HEK293T (cell line): ENCODE measurements at regions not wholly inside any gene's neighbourhood (a gene's known extent, or its start where the extent isn't known, plus 50 kb on each side); places are given as distances from the start of the nearest gene placed in this dataset.

ENCODE experiments used
- CTCF ChIA-PET: fragments of 350-600 bp; formaldehyde crosslinking; extraction: SDS; loops from one replicate; lab custom pipeline; 2021; ENCODE audit warnings: antibody characterized with exemption, inconsistent platforms; lab: Yijun Ruan, JAX
- POLR2A ChIA-PET: fragments of 350-600 bp; formaldehyde crosslinking; extraction: SDS; loops from one replicate; lab custom pipeline; 2020; ENCODE audit warnings: antibody characterized with exemption, inconsistent platforms; lab: Yijun Ruan, JAX
- DNase-seq: peaks from one replicate; pipeline ENCODE4 v3.0.0; 2012; ENCODE audit warnings: mixed read lengths; ENCODE audit errors: extremely low spot score
- ARNT ChIP-seq: fragments of 450-650 bp; IDR thresholded peaks from 2 replicates; pipeline ENCODE4 v1.6.1; 2017; ENCODE audit warnings: mild to moderate bottlenecking
- BHLHE40 ChIP-seq: fragments of 450-650 bp; IDR thresholded peaks from 2 replicates; pipeline ENCODE4 v1.6.1; 2016; ENCODE audit warnings: mild to moderate bottlenecking, moderate library complexity, borderline replicate concordance
- CTBP1 ChIP-seq: fragments of 450-650 bp; IDR thresholded peaks from 2 replicates; pipeline ENCODE4 v1.6.1; 2016; ENCODE audit warnings: borderline replicate concordance
- ELF4 ChIP-seq: fragments of 450-650 bp; IDR thresholded peaks from 2 replicates; pipeline ENCODE4 v1.6.1; 2017; ENCODE audit warnings: antibody characterized with exemption
- FOXA1 ChIP-seq: fragments of 450-650 bp; IDR thresholded peaks from 2 replicates; pipeline ENCODE4 v1.6.1; 2016; ENCODE audit warnings: mild to moderate bottlenecking
- FOXK2 ChIP-seq: fragments of 450-650 bp; IDR thresholded peaks from 2 replicates; pipeline ENCODE4 v1.6.1; 2016; ENCODE audit warnings: mild to moderate bottlenecking
- FOXM1 ChIP-seq: fragments of 450-650 bp; IDR thresholded peaks from 2 replicates; pipeline ENCODE4 v1.6.1; 2017; ENCODE audit warnings: mild to moderate bottlenecking, borderline replicate concordance
- HDGF ChIP-seq: fragments of 450-650 bp; IDR thresholded peaks from 2 replicates; pipeline ENCODE4 v1.6.1; 2017; ENCODE audit warnings: antibody characterized with exemption, borderline replicate concordance
- L3MBTL2 ChIP-seq: fragments of 450-650 bp; conservative IDR thresholded peaks from 2 replicates; pipeline ENCODE4 v1.6.1; 2016; ENCODE audit warnings: mild to moderate bottlenecking
- LEF1 ChIP-seq: fragments of 450-650 bp; IDR thresholded peaks from 2 replicates; pipeline ENCODE4 v1.6.1; 2017; ENCODE audit warnings: mild to moderate bottlenecking, borderline replicate concordance
- NFRKB ChIP-seq: fragments of 450-650 bp; IDR thresholded peaks from 2 replicates; pipeline ENCODE4 v1.6.1; 2016; ENCODE audit warnings: mild to moderate bottlenecking, moderate library complexity
- PKNOX1 ChIP-seq: fragments of 450-650 bp; IDR thresholded peaks from 2 replicates; pipeline ENCODE4 v1.6.1; 2016
- SP1 ChIP-seq: fragments of 450-650 bp; IDR thresholded peaks from 2 replicates; pipeline ENCODE4 v1.6.1; 2017
- SUZ12 ChIP-seq: fragments of 450-650 bp; IDR thresholded peaks from 2 replicates; pipeline ENCODE4 v1.6.1; 2016; ENCODE audit warnings: mild to moderate bottlenecking
- TARDBP ChIP-seq: fragments of 450-650 bp; IDR thresholded peaks from 2 replicates; pipeline ENCODE4 v1.6.1; 2016
- ZNF384 ChIP-seq: fragments of 450-650 bp; IDR thresholded peaks from 2 replicates; pipeline ENCODE4 v1.6.1; 2016

- CTCF ChIA-PET: no interaction called here
- no peak for TF ChIP-seq FOXM1
- TF ChIP-seq TARDBP: no peak
- TF ChIP-seq SUZ12: no peak
- no peak for TF ChIP-seq ZNF384
- no peak for TF ChIP-seq SP1
- TF ChIP-seq LEF1: no peak
- TF ChIP-seq HDGF: no peak
- TF ChIP-seq FOXK2: no peak
- TF ChIP-seq L3MBTL2: no peak
- TF ChIP-seq PKNOX1: no peak
- no peak for TF ChIP-seq FOXA1
- no peak for TF ChIP-seq ARNT
- TF ChIP-seq NFRKB: no peak
- POLR2A ChIA-PET: no interaction called here
- no peak for DNase-seq
Observed at GRCh38 chr5:8050616-8051175, 181.7 kb downstream of the MTRR start.

GRCh38 chr5:8053270-8053669, 184.3 kb downstream of the MTRR start:
- POLR2A ChIA-PET: no interaction called here
- DNase-seq: no peak
- CTCF ChIA-PET: no interaction called here
- TF ChIP-seq HDGF: no peak
- no peak for TF ChIP-seq SP1
- TF ChIP-seq CTBP1: no peak
- TF ChIP-seq FOXK2: no peak
- no peak for TF ChIP-seq FOXM1
- no peak for TF ChIP-seq FOXA1
- no peak for TF ChIP-seq TARDBP
- TF ChIP-seq ZNF384: no peak
- no peak for TF ChIP-seq NFRKB
- no peak for TF ChIP-seq SUZ12
- TF ChIP-seq ELF4: no peak
- TF ChIP-seq BHLHE40: no peak
- no peak for TF ChIP-seq L3MBTL2

- ChIA-PET CTCF (no interaction called here), POLR2A (no interaction called here)
- no peak for TF ChIP-seq CTBP1
- TF ChIP-seq TARDBP: no peak
- TF ChIP-seq FOXK2: no peak
- TF ChIP-seq ELF4: no peak
- no peak for TF ChIP-seq FOXA1
- no peak for TF ChIP-seq SUZ12
- no peak for TF ChIP-seq FOXM1
- TF ChIP-seq HDGF: no peak
- TF ChIP-seq NFRKB: no peak
- no peak for TF ChIP-seq ARNT
- TF ChIP-seq ZNF384: no peak
- no peak for TF ChIP-seq BHLHE40
- no peak for TF ChIP-seq PKNOX1
- TF ChIP-seq SP1: no peak
- no peak for TF ChIP-seq L3MBTL2
- TF ChIP-seq LEF1: no peak
- no peak for DNase-seq
Observed at GRCh38 chr5:8057769-8058168, 188.8 kb downstream of the MTRR start.

DNA sequence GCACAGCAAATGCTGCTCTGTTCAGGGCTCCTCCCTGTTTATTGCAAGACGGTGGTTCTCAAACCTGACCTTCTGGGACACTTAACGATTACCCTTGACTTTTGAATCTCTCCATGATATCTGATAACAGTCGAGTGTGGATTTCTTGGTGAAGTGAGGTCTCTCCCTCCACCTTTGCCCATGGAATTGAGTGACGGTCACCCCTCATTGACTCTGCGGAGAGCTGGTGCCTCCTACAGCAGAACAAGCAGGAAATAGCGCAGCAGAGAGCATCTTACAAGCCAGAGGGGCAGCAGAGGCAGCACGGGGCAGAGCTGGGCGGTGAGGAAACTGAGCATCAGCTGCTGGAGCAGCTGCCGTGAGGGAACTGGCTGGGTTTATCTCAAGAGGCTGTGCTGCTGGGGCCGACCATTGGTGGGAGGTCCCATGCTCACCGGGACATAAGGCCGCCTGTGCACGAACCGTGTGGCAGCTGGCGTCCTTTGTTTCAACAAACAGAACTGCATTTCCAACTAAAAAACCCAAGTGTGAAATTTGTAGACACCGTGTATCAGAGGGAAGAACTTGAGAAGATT, 189.8 kb downstream of the MTRR start:
- ChIA-PET POLR2A (no interaction called here), CTCF (no interaction called here)
- TF ChIP-seq FOXM1 (no peak), BHLHE40 (no peak), CTBP1 (no peak), HDGF (no peak), SP1 (no peak), ZNF384 (no peak), PKNOX1 (no peak), NFRKB (no peak), L3MBTL2 (no peak), SUZ12 (no peak), LEF1 (no peak), FOXA1 (no peak), TARDBP (no peak), FOXK2 (no peak), ELF4 (no peak), ARNT (no peak)
- no peak for DNase-seq

DNA sequence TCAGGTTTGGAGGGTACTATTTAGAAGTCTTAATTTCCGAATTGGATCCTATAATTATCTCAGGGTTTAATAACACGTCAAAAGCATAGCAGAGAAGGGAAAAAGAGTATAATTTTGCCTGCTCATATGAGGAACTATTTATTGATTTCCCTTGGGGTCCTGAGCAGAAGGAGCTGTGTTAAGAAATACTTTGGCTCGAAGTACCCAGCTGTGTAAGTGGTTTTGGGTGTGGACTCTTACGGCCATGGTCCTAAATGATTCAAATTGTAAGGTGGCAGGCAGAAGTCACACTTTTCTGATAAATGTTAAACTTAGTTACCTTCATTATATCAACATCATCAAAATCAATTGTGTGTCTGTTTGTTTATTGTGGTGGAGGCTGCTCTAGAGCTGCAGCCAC, 190.4 kb downstream of the MTRR start:
- POLR2A ChIA-PET: no interaction called here
- TF ChIP-seq LEF1 (no peak), ZNF384 (no peak), NFRKB (no peak), PKNOX1 (no peak), HDGF (no peak), CTBP1 (no peak), ARNT (no peak), L3MBTL2 (no peak), BHLHE40 (no peak)
- no peak for DNase-seq
- CTCF ChIA-PET: no interaction called here
